ENCODE measurements at regions not wholly inside any gene's neighbourhood (a gene's known extent, or its start where the extent isn't known, plus 50 kb on each side); places are given as distances from the start of the nearest gene placed in this dataset.

- TF ChIP-seq, protein P1, sequence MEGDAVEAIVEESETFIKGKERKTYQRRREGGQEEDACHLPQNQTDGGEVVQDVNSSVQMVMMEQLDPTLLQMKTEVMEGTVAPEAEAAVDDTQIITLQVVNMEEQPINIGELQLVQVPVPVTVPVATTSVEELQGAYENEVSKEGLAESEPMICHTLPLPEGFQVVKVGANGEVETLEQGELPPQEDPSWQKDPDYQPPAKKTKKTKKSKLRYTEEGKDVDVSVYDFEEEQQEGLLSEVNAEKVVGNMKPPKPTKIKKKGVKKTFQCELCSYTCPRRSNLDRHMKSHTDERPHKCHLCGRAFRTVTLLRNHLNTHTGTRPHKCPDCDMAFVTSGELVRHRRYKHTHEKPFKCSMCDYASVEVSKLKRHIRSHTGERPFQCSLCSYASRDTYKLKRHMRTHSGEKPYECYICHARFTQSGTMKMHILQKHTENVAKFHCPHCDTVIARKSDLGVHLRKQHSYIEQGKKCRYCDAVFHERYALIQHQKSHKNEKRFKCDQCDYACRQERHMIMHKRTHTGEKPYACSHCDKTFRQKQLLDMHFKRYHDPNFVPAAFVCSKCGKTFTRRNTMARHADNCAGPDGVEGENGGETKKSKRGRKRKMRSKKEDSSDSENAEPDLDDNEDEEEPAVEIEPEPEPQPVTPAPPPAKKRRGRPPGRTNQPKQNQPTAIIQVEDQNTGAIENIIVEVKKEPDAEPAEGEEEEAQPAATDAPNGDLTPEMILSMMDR (conservative IDR thresholded peaks at IDR 0.05; ENCODE audit: low read depth, low read length) = no peak
- no peak overlapping the region for H3K4me3 ChIP-seq (ENCODE audit: low read depth, low read length)
- DNase-seq (ENCODE audit: low read depth) = no peak
Observed at GRCh38 chr2:213202011-213202410, 50.6 kb upstream of the IKZF2 start.

- no peak for DNase-seq (ENCODE audit: low read depth)
- TF ChIP-seq, protein P1 (conservative IDR thresholded peaks at IDR 0.05; ENCODE audit: low read depth, low read length) = no peak
- no peak overlapping the region for H3K4me3 ChIP-seq (ENCODE audit: low read depth, low read length)
Observed at GRCh38 chr2:213205944-213206343, 54.5 kb upstream of the IKZF2 start.

- H3K4me3 ChIP-seq (ENCODE audit: low read depth, low read length) = no peak overlapping the region
- DNase-seq (ENCODE audit: low read depth) = no peak
- TF ChIP-seq, protein P1 (conservative IDR thresholded peaks at IDR 0.05; ENCODE audit: low read depth, low read length) = no peak
Observed at GRCh38 chr2:213213186-213213585, 61.8 kb upstream of the IKZF2 start.

GRCh38 chr2:213214209-213214608, 62.8 kb upstream of the IKZF2 start:
- TF ChIP-seq, protein P1 (conservative IDR thresholded peaks at IDR 0.05; ENCODE audit: low read depth, low read length) = no peak
- DNase-seq (ENCODE audit: low read depth) = no peak
- H3K4me3 ChIP-seq (ENCODE audit: low read depth, low read length) = no peak overlapping the region

DNA sequence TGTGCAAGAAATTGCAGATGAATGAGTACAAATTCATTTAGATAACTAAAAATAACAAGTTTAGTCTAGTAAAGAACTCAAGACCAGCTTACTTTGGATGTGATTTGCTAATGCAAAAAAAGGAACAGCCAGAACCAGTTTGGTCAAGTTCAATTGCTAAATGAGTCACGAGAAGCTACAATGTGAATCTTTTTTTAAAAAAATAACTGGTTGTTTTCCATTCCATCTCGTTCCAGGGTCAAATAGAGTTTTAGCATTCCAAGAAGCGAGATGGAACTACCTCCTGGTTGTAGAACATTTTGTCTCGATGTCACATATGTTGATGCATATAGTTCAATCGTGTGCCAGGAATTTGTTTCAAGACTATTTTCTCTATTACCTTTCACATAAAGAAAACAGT, 65.0 kb upstream of the IKZF2 start:
- DNase-seq (ENCODE audit: low read depth) = peak; percentile 99
- TF ChIP-seq, protein P1 (conservative IDR thresholded peaks at IDR 0.05; ENCODE audit: low read depth, low read length) = no peak
- H3K4me3 ChIP-seq (ENCODE audit: low read depth, low read length) = no peak overlapping the region

DNA sequence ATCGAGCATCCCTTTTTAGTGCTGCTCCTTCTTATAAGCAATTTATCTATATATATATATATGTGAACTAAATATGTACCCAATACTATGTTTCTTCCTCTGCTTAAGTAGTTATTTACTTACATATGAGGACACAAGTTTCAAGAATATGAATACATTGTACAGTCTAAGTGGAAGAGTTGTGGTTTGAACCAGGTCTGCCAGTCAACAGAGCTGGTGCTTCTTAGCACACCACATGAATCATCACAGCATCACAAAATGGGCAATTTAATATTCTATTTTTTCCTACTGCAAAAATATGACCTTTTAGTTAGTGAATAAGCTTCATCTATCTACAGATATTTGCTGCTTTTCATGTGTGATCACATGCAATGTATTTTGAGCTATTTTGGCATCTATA, 64.4 kb upstream of the SPAG16 start:
- peak; percentile 74 for DNase-seq (ENCODE audit: low read depth)
- TF ChIP-seq, protein P1 (conservative IDR thresholded peaks at IDR 0.05; ENCODE audit: low read depth, low read length) = no peak
- H3K4me3 ChIP-seq (ENCODE audit: low read depth, low read length) = no peak overlapping the region

DNA sequence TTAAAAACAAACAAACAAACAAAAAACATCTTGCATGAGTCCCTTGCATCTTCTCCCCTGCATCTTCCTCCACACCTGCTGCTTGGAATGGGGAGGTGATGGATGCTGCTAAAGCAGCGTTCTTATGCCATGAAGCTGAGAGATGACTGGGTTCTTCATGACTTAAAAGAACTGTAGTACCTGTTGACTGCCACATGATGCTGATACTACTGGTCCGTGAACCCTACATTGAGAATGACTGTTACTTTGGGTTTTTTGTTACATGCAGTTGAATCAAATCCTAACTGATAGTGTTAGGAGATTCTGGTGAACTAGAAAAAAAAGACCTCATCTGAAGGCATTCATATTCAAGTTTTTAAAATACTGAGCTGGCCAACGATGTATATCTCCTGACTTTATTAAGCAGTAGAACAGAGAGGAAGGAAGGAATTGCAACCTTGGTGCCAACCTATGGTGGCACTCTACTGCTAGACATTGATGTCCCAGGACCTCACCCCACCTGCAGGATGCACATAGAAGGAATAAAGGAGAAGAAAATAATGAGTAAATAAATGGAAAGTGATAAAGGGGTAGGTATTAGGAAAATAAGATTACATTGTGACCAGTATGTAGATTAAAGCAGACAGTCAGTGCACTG, 63.2 kb upstream of the SPAG16 start:
- TF ChIP-seq, protein P1 (conservative IDR thresholded peaks at IDR 0.05; ENCODE audit: low read depth, low read length) = no peak
- DNase-seq (ENCODE audit: low read depth) = no peak
- H3K4me3 ChIP-seq (ENCODE audit: low read depth, low read length) = no peak overlapping the region

Data from choroid plexus epithelial cell (primary cell).